ENCODE measurements at regions not wholly inside any gene's neighbourhood (a gene's known extent, or its start where the extent isn't known, plus 50 kb on each side); places are given as distances from the start of the nearest gene placed in this dataset.

GRCh38 chr6:8814440-8815000 is 379.2 kb upstream of the SLC35B3 start:
- no TSS peak for BruUV-seq (replicated peaks)
- dilution Hi-C loops (cut with MboI; ENCODE audit: extremely low pct_ligation_motif_present, low sequenced_read_pairs) = no loop called here
- Histone ChIP-seq H3K9me3 (replicated peaks; ENCODE audit: control insufficient read depth, insufficient read depth, low read length) (no peaks in the 10 kb centered on the region), H3K4me2 (ENCODE audit: insufficient read depth, low read length) (no peak overlapping the region), H3K36me3 (ENCODE audit: control insufficient read depth in 2 of 2, extremely low read depth in 1 of 2, insufficient read depth in 2 of 2, low read length in 2 of 2) (no peaks in the 10 kb centered on the region), H4K20me1 (replicated peaks; ENCODE audit: control insufficient read depth, extremely low read depth, insufficient read depth, low read length) (no peaks in the 10 kb centered on the region), H3K27ac (ENCODE audit: insufficient read depth, low read depth, low read length) (no peak overlapping the region), H3K27me3 (ENCODE audit: control insufficient read depth in 2 of 2, insufficient read depth in 2 of 2, low read length in 2 of 2) (no peaks in the 10 kb centered on the region), H3K9ac (replicated peaks; ENCODE audit: extremely low read depth, insufficient read depth, low read length) (no peak overlapping the region), H3K4me1 (ENCODE audit: control insufficient read depth, extremely low read depth, insufficient read depth, low read length) (no peaks in the 10 kb centered on the region), H3K4me3 (replicated peaks in 1 of 3; ENCODE audit: insufficient read depth in 1 of 3, low read depth in 1 of 3, low read length in 3 of 3) (no peak overlapping the region), H2AFZ (ENCODE audit: low read depth, low read length) (no peak overlapping the region), H3K79me2 (ENCODE audit: control insufficient read depth, insufficient read depth, low read length) (no peaks in the 10 kb centered on the region), H3K9me1 (replicated peaks; ENCODE audit: control insufficient read depth, extremely low read depth, insufficient read depth, low read length) (no peaks in the 10 kb centered on the region)
- CTCF ChIA-PET = no interaction called here
- POLR2A ChIA-PET = no interaction called here
- DNase-seq (ENCODE audit: low read depth, low spot score) = no peak
- no peak for FAIRE-seq
- intact Hi-C loops (cut with micrococcal nuclease) = no loop called here
- TF ChIP-seq FOS (IDR thresholded peaks at IDR 0.05; ENCODE audit: borderline replicate concordance, insufficient read depth, low read length) (no peak), EZH2 (IDR thresholded peaks at IDR 0.05; ENCODE audit: borderline replicate concordance, low read depth, low read length, severe bottlenecking) (no peak), POLR2AphosphoS5 (IDR thresholded peaks at IDR 0.05; ENCODE audit: insufficient read depth, low read depth, low read length) (no peak), MYC (IDR thresholded peaks at IDR 0.05; ENCODE audit: low read depth, low read length) (no peak), POLR2A (IDR thresholded peaks at IDR 0.05; ENCODE audit: low read depth, low read length) (no peak), GATA2 (IDR thresholded peaks at IDR 0.05; ENCODE audit: insufficient read depth, insufficient read length, low read depth, low read length) (no peak), JUN (IDR thresholded peaks at IDR 0.05; ENCODE audit: borderline replicate concordance, insufficient read depth, insufficient read length, low read depth) (no peak)
- TF ChIP-seq, protein P1, sequence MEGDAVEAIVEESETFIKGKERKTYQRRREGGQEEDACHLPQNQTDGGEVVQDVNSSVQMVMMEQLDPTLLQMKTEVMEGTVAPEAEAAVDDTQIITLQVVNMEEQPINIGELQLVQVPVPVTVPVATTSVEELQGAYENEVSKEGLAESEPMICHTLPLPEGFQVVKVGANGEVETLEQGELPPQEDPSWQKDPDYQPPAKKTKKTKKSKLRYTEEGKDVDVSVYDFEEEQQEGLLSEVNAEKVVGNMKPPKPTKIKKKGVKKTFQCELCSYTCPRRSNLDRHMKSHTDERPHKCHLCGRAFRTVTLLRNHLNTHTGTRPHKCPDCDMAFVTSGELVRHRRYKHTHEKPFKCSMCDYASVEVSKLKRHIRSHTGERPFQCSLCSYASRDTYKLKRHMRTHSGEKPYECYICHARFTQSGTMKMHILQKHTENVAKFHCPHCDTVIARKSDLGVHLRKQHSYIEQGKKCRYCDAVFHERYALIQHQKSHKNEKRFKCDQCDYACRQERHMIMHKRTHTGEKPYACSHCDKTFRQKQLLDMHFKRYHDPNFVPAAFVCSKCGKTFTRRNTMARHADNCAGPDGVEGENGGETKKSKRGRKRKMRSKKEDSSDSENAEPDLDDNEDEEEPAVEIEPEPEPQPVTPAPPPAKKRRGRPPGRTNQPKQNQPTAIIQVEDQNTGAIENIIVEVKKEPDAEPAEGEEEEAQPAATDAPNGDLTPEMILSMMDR (IDR thresholded peaks at IDR 0.05; ENCODE audit: extremely low read depth in 1 of 2, insufficient read depth in 1 of 2, low read depth in 1 of 2, low read length in 2 of 2) = no peak
- TF ChIP-seq, protein P2, sequence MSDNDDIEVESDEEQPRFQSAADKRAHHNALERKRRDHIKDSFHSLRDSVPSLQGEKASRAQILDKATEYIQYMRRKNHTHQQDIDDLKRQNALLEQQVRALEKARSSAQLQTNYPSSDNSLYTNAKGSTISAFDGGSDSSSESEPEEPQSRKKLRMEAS (IDR thresholded peaks at IDR 0.05; ENCODE audit: insufficient read depth, insufficient read length) = no peak
